22Rv1 (cell line): ENCODE measurements at regions not wholly inside any gene's neighbourhood (a gene's known extent, or its start where the extent isn't known, plus 50 kb on each side); places are given as distances from the start of the nearest gene placed in this dataset.
"Not testable (repeated sequence)": the region's sequence is repeated elsewhere in the genome, so short reads cannot be mapped to it uniquely, and the experiment has no call there.

Source experiments
- H3K27ac ChIP-seq: fragments of 450-650 bp; 2 replicates; pipeline ENCODE4 v1.5.1; 2017
- CTCF ChIP-seq: fragments of 450-650 bp; IDR thresholded peaks from 2 replicates; pipeline ENCODE4 v1.5.1; 2017; ENCODE audit warnings: mild to moderate bottlenecking
- ZFX ChIP-seq: fragments of 450-650 bp; IDR thresholded peaks from 2 replicates; pipeline ENCODE4 v1.6.1; 2017; ENCODE audit warnings: antibody characterized with exemption, borderline replicate concordance

- no peak for TF ChIP-seq ZFX
- no peak overlapping the region for H3K27ac ChIP-seq
Observed at GRCh38 chrX:145953628-145954027, 136.0 kb downstream of the SLITRK2 start.

GRCh38 chrX:145990051-145990450 lies 172.4 kb downstream of the SLITRK2 start:
- TF ChIP-seq CTCF (no peak), ZFX (no peak)

GRCh38 chrX:146006637-146007036 lies 189.0 kb downstream of the SLITRK2 start:
- no peak overlapping the region for H3K27ac ChIP-seq
- TF ChIP-seq ZFX (no peak), CTCF (no peak)

More at GRCh38 chrX:145990051-145990450, 172.4 kb downstream of the SLITRK2 start:
- no peak overlapping the region for H3K27ac ChIP-seq

GRCh38 chrX:146036000-146036399 lies 218.4 kb downstream of the SLITRK2 start:
- H3K27ac ChIP-seq: no peak overlapping the region
- no peak for TF ChIP-seq ZFX
- TF ChIP-seq CTCF: no peak

- TF ChIP-seq CTCF: no peak
- no peak for TF ChIP-seq ZFX
- no peak overlapping the region for H3K27ac ChIP-seq
Observed at GRCh38 chrX:146041741-146042140, 224.1 kb downstream of the SLITRK2 start.

- not testable (repeated sequence) for H3K27ac ChIP-seq
Observed at GRCh38 chrX:146046011-146046715, 228.5 kb downstream of the SLITRK2 start.

GRCh38 chrX:146049568-146049967 lies 231.9 kb downstream of the SLITRK2 start:
- not testable (repeated sequence) for H3K27ac ChIP-seq

- TF ChIP-seq CTCF (no peak), ZFX (no peak)
- H3K27ac ChIP-seq: no peak overlapping the region
Observed at GRCh38 chrX:146054311-146054710, 236.7 kb downstream of the SLITRK2 start.

- no peak overlapping the region for H3K27ac ChIP-seq
- TF ChIP-seq ZFX: no peak
- TF ChIP-seq CTCF: no peak
Observed at GRCh38 chrX:146055733-146056132, 238.1 kb downstream of the SLITRK2 start.
